ENCODE measurements at regions not wholly inside any gene's neighbourhood (a gene's known extent, or its start where the extent isn't known, plus 50 kb on each side); places are given as distances from the start of the nearest gene placed in this dataset.

DNA sequence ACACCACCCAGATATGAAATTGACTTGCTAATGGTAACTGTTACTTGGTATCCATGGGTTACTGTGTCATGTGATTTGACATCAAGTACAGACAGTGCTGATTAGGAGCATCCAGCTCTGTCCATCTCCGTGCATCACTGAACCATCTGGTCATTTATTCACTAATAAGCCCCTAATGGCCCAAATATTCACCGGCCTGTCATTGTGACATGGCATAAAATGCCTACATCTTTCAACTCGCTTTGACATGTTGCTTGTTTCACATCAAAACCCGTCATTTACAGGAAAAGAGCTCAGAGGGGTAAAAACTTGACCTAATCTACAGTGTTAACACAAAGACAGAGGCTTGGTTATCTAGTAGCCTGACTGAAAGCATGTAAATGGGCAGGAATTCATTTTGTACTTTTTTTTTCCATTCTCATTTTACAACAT, 308.9 kb upstream of the ATP5MC3 start:
- Histone ChIP-seq H2AK5ac (ENCODE audit: low read depth, low read length) (no peak overlapping the region), H3K4me3 (ENCODE audit: low read length in 2 of 2) (no peak overlapping the region), H2BK120ac (ENCODE audit: low read depth, low read length) (no peak overlapping the region), H3K18ac (ENCODE audit: low read length) (no peak overlapping the region), H3K4me1 (ENCODE audit: control insufficient read depth in 2 of 2, insufficient read depth in 1 of 2, low read depth in 1 of 2, low read length in 2 of 2) (no peaks in the 10 kb centered on the region), H3K4me2 (ENCODE audit: insufficient read depth, low read length, poor library complexity, severe bottlenecking) (no peak overlapping the region), H3K23ac (ENCODE audit: low read depth, low read length, poor library complexity) (no peak overlapping the region), H3K27ac (replicated peaks; ENCODE audit: low read length) (no peak overlapping the region), H3K4ac (ENCODE audit: low read length) (no peak overlapping the region), H3K79me1 (ENCODE audit: low read depth, low read length) (no peaks in the 10 kb centered on the region), H4K91ac (ENCODE audit: low read depth, low read length, poor library complexity) (no peak overlapping the region), H3K9me3 (replicated peaks in 1 of 2; ENCODE audit: control insufficient read depth in 2 of 2, insufficient read depth in 1 of 2, low read depth in 1 of 2, low read length in 2 of 2) (no peaks in the 10 kb centered on the region), H3K9ac (ENCODE audit: low read depth, low read length, poor library complexity) (no peak overlapping the region), H4K8ac (ENCODE audit: low read depth, low read length) (no peak overlapping the region), H2BK5ac (ENCODE audit: low read length) (no peak overlapping the region), H3K14ac (ENCODE audit: low read length) (no peak overlapping the region), H3K27me3 (ENCODE audit: control insufficient read depth in 3 of 3, insufficient read depth in 3 of 3, low read depth in 1 of 3, low read length in 3 of 3) (no peaks in the 10 kb centered on the region), H2AFZ (ENCODE audit: low read length) (no peak overlapping the region), H2BK12ac (ENCODE audit: low read length) (no peak overlapping the region), H2BK15ac (ENCODE audit: low read length) (no peak overlapping the region), H3K36me3 (replicated peaks in 1 of 2; ENCODE audit: control insufficient read depth in 2 of 2, insufficient read depth in 2 of 2, low read length in 2 of 2) (no peaks in the 10 kb centered on the region)
- DNase-seq (ENCODE audit: low spot score): no peak
- WGBS, 2 donors (ENCODE audit: extremely low coverage in 2 of 2, insufficient read length in 2 of 2, insufficient replicate concordance in 1 of 2): no CpG with 5 or more reads among the region's 4 CpGs

DNA sequence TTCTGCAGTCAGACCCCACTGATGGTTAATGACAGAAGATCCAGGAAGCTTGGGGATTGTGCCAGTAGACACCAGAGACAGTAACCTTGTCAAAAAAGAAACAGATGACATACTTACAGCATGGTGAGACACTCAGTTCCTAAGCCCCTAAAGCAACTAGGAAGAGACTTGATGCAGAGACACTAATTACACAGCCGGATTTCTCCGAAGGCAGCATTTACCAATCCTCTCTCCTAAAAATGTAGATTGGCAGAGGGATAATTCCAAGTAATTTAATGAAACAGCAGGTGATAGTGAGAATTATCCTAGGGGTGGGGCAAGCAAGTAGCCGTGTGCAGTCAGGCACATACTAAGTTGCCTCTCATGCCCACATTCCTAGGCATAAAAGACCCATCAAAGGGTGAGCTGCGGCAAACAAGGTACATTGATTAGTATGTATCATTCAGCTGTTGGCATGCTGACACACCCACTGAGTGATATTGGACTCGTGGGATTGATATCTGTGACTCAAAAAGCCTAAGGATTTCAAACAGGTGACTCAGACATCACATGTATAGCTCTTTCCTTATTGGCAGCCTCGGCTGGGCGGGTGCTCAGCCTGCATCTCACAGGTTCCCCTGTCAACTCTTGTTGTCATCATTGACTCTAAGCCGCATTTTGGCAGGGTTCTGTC, 296.7 kb upstream of the ATP5MC3 start:
- no peak overlapping the region for H2BK12ac ChIP-seq (ENCODE audit: low read length)
- H3K4me1 ChIP-seq (ENCODE audit: control insufficient read depth in 2 of 2, insufficient read depth in 1 of 2, low read depth in 1 of 2, low read length in 2 of 2): peaks cover 0 to 2% of the 10 kb centered on the region in 2 donors
- no peak overlapping the region for H4K8ac ChIP-seq (ENCODE audit: low read depth, low read length)
- no peak overlapping the region for H3K4me2 ChIP-seq (ENCODE audit: insufficient read depth, low read length, poor library complexity, severe bottlenecking)
- H3K27me3 ChIP-seq (ENCODE audit: control insufficient read depth in 3 of 3, insufficient read depth in 3 of 3, low read depth in 1 of 3, low read length in 3 of 3): no peaks in the 10 kb centered on the region
- H2BK5ac ChIP-seq (ENCODE audit: low read length): no peak overlapping the region
- H3K4me3 ChIP-seq (ENCODE audit: low read length in 2 of 2): no peak overlapping the region
- no peak overlapping the region for H3K14ac ChIP-seq (ENCODE audit: low read length)
- no peak overlapping the region for H2BK15ac ChIP-seq (ENCODE audit: low read length)
- no peak overlapping the region for H3K9ac ChIP-seq (ENCODE audit: low read depth, low read length, poor library complexity)
- no peak overlapping the region for H3K4ac ChIP-seq (ENCODE audit: low read length)
- H4K91ac ChIP-seq (ENCODE audit: low read depth, low read length, poor library complexity): no peak overlapping the region
- H3K18ac ChIP-seq (ENCODE audit: low read length): no peak overlapping the region
- H3K27ac ChIP-seq (replicated peaks; ENCODE audit: low read length): no peak overlapping the region
- H2AFZ ChIP-seq (ENCODE audit: low read length): no peak overlapping the region
- H2BK120ac ChIP-seq (ENCODE audit: low read depth, low read length): no peak overlapping the region
- no peaks in the 10 kb centered on the region for H3K36me3 ChIP-seq (replicated peaks in 1 of 2; ENCODE audit: control insufficient read depth in 2 of 2, insufficient read depth in 2 of 2, low read length in 2 of 2)
- no CpG with 5 or more reads among the region's 8 CpGs for WGBS, 2 donors (ENCODE audit: extremely low coverage in 2 of 2, insufficient read length in 2 of 2, insufficient replicate concordance in 1 of 2)
- no peak overlapping the region for H3K23ac ChIP-seq (ENCODE audit: low read depth, low read length, poor library complexity)
- H3K79me1 ChIP-seq (ENCODE audit: low read depth, low read length): no peaks in the 10 kb centered on the region
- no peak for DNase-seq (ENCODE audit: low spot score)
- H2AK5ac ChIP-seq (ENCODE audit: low read depth, low read length): no peak overlapping the region
- H3K9me3 ChIP-seq (replicated peaks in 1 of 2; ENCODE audit: control insufficient read depth in 2 of 2, insufficient read depth in 1 of 2, low read depth in 1 of 2, low read length in 2 of 2): no peaks in the 10 kb centered on the region

DNA sequence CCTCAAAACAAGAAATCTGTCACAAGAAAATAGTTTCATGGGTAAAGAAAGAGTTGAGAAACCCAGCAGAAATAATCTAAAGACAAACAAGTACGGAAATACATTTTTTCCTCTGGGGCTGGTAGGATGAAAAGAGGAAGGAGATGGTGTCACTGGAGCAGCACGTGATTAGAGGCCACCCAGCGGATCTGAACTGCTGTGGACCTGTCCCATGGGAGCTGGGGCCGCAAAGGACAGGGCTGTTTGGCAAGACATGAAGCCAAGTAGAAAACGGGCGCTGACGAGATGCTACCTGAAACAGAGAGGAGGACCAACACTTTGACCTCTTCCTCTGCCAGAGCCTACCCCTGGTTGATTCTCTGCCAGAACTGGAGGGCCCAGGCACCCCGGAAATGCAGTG, 295.4 kb upstream of the ATP5MC3 start:
- H2AFZ ChIP-seq (ENCODE audit: low read length): no peak overlapping the region
- H3K27ac ChIP-seq (replicated peaks; ENCODE audit: low read length): no peak overlapping the region
- H2BK5ac ChIP-seq (ENCODE audit: low read length): no peak overlapping the region
- no peak for DNase-seq (ENCODE audit: low spot score)
- H2BK12ac ChIP-seq (ENCODE audit: low read length): no peak overlapping the region
- no peak overlapping the region for H4K8ac ChIP-seq (ENCODE audit: low read depth, low read length)
- no peak overlapping the region for H3K9ac ChIP-seq (ENCODE audit: low read depth, low read length, poor library complexity)
- no peaks in the 10 kb centered on the region for H3K79me1 ChIP-seq (ENCODE audit: low read depth, low read length)
- H3K4me2 ChIP-seq (ENCODE audit: insufficient read depth, low read length, poor library complexity, severe bottlenecking): no peak overlapping the region
- H2BK120ac ChIP-seq (ENCODE audit: low read depth, low read length): no peak overlapping the region
- no peaks in the 10 kb centered on the region for H3K9me3 ChIP-seq (replicated peaks in 1 of 2; ENCODE audit: control insufficient read depth in 2 of 2, insufficient read depth in 1 of 2, low read depth in 1 of 2, low read length in 2 of 2)
- no peaks in the 10 kb centered on the region for H3K36me3 ChIP-seq (replicated peaks in 1 of 2; ENCODE audit: control insufficient read depth in 2 of 2, insufficient read depth in 2 of 2, low read length in 2 of 2)
- no peak overlapping the region for H4K91ac ChIP-seq (ENCODE audit: low read depth, low read length, poor library complexity)
- H3K4me3 ChIP-seq (ENCODE audit: low read length in 2 of 2): no peak overlapping the region
- H2AK5ac ChIP-seq (ENCODE audit: low read depth, low read length): no peak overlapping the region
- no peak overlapping the region for H3K14ac ChIP-seq (ENCODE audit: low read length)
- H2BK15ac ChIP-seq (ENCODE audit: low read length): no peak overlapping the region
- no peaks in the 10 kb centered on the region for H3K27me3 ChIP-seq (ENCODE audit: control insufficient read depth in 3 of 3, insufficient read depth in 3 of 3, low read depth in 1 of 3, low read length in 3 of 3)
- H3K4me1 ChIP-seq (ENCODE audit: control insufficient read depth in 2 of 2, insufficient read depth in 1 of 2, low read depth in 1 of 2, low read length in 2 of 2): peaks cover 0 to 2% of the 10 kb centered on the region in 2 donors
- peak overlapping the region; percentile 86 for H3K18ac ChIP-seq (ENCODE audit: low read length)
- no CpG with 5 or more reads among the region's 8 CpGs for WGBS, 2 donors (ENCODE audit: extremely low coverage in 2 of 2, insufficient read length in 2 of 2, insufficient replicate concordance in 1 of 2)
- H3K4ac ChIP-seq (ENCODE audit: low read length): no peak overlapping the region
- no peak overlapping the region for H3K23ac ChIP-seq (ENCODE audit: low read depth, low read length, poor library complexity)

DNA sequence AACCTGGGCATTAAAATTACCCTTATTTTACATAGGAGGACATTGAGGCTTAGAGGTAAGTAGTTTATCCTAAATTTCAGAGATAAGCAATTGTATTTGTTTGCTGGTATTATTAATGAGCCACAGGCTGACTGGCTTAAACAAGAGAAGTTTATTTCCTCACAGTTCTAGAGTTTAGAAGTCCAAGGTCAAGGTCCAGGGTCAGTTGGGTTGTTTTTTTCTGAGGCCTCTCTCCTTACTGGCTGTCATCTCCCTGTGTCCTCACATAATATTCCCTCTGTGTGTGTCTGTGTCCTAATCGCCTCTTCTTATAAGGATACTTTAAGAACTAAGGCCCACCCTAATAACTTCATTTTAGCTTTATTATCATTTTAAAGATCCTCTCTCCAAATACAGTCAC, 294.9 kb upstream of the ATP5MC3 start:
- Histone ChIP-seq H2AFZ (ENCODE audit: low read length) (no peak overlapping the region), H3K9me3 (replicated peaks in 1 of 2; ENCODE audit: control insufficient read depth in 2 of 2, insufficient read depth in 1 of 2, low read depth in 1 of 2, low read length in 2 of 2) (no peaks in the 10 kb centered on the region), H2AK5ac (ENCODE audit: low read depth, low read length) (no peak overlapping the region), H4K91ac (ENCODE audit: low read depth, low read length, poor library complexity) (no peak overlapping the region), H3K18ac (ENCODE audit: low read length) (no peak overlapping the region), H3K27me3 (ENCODE audit: control insufficient read depth in 3 of 3, insufficient read depth in 3 of 3, low read depth in 1 of 3, low read length in 3 of 3) (no peaks in the 10 kb centered on the region), H3K79me1 (ENCODE audit: low read depth, low read length) (no peaks in the 10 kb centered on the region), H3K9ac (ENCODE audit: low read depth, low read length, poor library complexity) (no peak overlapping the region), H3K4me2 (ENCODE audit: insufficient read depth, low read length, poor library complexity, severe bottlenecking) (no peak overlapping the region), H2BK15ac (ENCODE audit: low read length) (no peak overlapping the region), H3K4me3 (ENCODE audit: low read length in 2 of 2) (no peak overlapping the region), H3K36me3 (replicated peaks in 1 of 2; ENCODE audit: control insufficient read depth in 2 of 2, insufficient read depth in 2 of 2, low read length in 2 of 2) (no peaks in the 10 kb centered on the region), H3K4me1 (ENCODE audit: control insufficient read depth in 2 of 2, insufficient read depth in 1 of 2, low read depth in 1 of 2, low read length in 2 of 2) (peaks cover 0 to 2% of the 10 kb centered on the region in 2 donors), H3K23ac (ENCODE audit: low read depth, low read length, poor library complexity) (no peak overlapping the region), H2BK5ac (ENCODE audit: low read length) (no peak overlapping the region), H3K14ac (ENCODE audit: low read length) (no peak overlapping the region), H3K27ac (replicated peaks; ENCODE audit: low read length) (no peak overlapping the region), H3K4ac (ENCODE audit: low read length) (no peak overlapping the region), H2BK120ac (ENCODE audit: low read depth, low read length) (no peak overlapping the region), H2BK12ac (ENCODE audit: low read length) (no peak overlapping the region), H4K8ac (ENCODE audit: low read depth, low read length) (no peak overlapping the region)
- DNase-seq (ENCODE audit: low spot score): no peak
- no CpG with 5 or more reads among the region's 1 CpG for WGBS, 2 donors (ENCODE audit: extremely low coverage in 2 of 2, insufficient read length in 2 of 2, insufficient replicate concordance in 1 of 2)

Measured in neuronal stem cell (in vitro differentiated cells).